HEK293 (cell line): ENCODE measurements at regions not wholly inside any gene's neighbourhood (a gene's known extent, or its start where the extent isn't known, plus 50 kb on each side); places are given as distances from the start of the nearest gene placed in this dataset.

Source experiments
- ZNF292 ChIP-seq: fragments of 450-650 bp; formaldehyde crosslinking; IDR thresholded peaks from 2 replicates; pipeline ENCODE4 v1.5.1; 2016; ENCODE audit warnings: low read depth, missing biosample characterization, missing genetic modification characterization, borderline replicate concordance
- TF ChIP-seq, protein P1 (sequence below): fragments of 450-650 bp; formaldehyde crosslinking; IDR thresholded peaks from 2 replicates; pipeline ENCODE4 v1.5.1; 2016; ENCODE audit warnings: missing biosample characterization, missing genetic modification characterization
- TF ChIP-seq, protein P2 (sequence below): fragments of 450-650 bp; formaldehyde crosslinking; IDR thresholded peaks from 2 replicates; pipeline ENCODE4 v1.5.1; 2016; ENCODE audit warnings: missing biosample characterization, missing genetic modification characterization, borderline replicate concordance
- TF ChIP-seq, protein P3 (sequence below): fragments of 450-650 bp; formaldehyde crosslinking; IDR thresholded peaks from 2 replicates; pipeline ENCODE4 v1.5.1; 2016; ENCODE audit warnings: missing biosample characterization, missing genetic modification characterization

DNA sequence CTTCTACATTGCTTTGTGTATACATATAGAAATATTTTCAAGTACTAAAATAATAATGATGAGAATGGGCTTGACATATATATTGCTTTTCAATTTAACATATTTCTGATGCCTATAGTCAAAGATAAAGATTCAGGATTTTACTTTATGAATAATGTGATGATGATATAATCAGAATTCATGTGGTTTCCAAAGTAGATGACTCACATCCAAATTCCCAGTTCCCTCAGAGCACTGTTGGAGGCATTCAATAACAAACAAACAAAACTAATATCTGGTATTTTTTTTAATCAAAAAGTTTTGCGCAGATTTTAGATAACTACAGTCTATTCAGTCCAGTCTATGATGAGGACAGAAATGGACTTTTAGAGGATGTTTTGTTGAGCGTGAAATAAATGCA, 2094.5 kb upstream of the CELF4 start:
- TF ChIP-seq, protein P1, sequence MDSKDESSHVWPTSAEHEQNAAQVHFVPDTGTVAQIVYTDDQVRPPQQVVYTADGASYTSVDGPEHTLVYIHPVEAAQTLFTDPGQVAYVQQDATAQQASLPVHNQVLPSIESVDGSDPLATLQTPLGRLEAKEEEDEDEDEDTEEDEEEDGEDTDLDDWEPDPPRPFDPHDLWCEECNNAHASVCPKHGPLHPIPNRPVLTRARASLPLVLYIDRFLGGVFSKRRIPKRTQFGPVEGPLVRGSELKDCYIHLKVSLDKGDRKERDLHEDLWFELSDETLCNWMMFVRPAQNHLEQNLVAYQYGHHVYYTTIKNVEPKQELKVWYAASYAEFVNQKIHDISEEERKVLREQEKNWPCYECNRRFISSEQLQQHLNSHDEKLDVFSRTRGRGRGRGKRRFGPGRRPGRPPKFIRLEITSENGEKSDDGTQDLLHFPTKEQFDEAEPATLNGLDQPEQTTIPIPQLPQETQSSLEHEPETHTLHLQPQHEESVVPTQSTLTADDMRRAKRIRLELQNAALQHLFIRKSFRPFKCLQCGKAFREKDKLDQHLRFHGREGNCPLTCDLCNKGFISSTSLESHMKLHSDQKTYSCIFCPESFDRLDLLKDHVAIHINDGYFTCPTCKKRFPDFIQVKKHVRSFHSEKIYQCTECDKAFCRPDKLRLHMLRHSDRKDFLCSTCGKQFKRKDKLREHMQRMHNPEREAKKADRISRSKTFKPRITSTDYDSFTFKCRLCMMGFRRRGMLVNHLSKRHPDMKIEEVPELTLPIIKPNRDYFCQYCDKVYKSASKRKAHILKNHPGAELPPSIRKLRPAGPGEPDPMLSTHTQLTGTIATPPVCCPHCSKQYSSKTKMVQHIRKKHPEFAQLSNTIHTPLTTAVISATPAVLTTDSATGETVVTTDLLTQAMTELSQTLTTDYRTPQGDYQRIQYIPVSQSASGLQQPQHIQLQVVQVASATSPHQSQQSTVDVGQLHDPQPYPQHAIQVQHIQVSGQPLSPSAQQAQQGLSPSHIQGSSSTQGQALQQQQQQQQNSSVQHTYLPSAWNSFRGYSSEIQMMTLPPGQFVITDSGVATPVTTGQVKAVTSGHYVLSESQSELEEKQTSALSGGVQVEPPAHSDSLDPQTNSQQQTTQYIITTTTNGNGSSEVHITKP (tag by site-specific recombination), result no peak
- TF ChIP-seq, protein P2, sequence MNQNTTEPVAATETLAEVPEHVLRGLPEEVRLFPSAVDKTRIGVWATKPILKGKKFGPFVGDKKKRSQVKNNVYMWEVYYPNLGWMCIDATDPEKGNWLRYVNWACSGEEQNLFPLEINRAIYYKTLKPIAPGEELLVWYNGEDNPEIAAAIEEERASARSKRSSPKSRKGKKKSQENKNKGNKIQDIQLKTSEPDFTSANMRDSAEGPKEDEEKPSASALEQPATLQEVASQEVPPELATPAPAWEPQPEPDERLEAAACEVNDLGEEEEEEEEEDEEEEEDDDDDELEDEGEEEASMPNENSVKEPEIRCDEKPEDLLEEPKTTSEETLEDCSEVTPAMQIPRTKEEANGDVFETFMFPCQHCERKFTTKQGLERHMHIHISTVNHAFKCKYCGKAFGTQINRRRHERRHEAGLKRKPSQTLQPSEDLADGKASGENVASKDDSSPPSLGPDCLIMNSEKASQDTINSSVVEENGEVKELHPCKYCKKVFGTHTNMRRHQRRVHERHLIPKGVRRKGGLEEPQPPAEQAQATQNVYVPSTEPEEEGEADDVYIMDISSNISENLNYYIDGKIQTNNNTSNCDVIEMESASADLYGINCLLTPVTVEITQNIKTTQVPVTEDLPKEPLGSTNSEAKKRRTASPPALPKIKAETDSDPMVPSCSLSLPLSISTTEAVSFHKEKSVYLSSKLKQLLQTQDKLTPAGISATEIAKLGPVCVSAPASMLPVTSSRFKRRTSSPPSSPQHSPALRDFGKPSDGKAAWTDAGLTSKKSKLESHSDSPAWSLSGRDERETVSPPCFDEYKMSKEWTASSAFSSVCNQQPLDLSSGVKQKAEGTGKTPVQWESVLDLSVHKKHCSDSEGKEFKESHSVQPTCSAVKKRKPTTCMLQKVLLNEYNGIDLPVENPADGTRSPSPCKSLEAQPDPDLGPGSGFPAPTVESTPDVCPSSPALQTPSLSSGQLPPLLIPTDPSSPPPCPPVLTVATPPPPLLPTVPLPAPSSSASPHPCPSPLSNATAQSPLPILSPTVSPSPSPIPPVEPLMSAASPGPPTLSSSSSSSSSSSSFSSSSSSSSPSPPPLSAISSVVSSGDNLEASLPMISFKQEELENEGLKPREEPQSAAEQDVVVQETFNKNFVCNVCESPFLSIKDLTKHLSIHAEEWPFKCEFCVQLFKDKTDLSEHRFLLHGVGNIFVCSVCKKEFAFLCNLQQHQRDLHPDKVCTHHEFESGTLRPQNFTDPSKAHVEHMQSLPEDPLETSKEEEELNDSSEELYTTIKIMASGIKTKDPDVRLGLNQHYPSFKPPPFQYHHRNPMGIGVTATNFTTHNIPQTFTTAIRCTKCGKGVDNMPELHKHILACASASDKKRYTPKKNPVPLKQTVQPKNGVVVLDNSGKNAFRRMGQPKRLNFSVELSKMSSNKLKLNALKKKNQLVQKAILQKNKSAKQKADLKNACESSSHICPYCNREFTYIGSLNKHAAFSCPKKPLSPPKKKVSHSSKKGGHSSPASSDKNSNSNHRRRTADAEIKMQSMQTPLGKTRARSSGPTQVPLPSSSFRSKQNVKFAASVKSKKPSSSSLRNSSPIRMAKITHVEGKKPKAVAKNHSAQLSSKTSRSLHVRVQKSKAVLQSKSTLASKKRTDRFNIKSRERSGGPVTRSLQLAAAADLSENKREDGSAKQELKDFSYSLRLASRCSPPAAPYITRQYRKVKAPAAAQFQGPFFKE, result no peak
- TF ChIP-seq ZNF292 (tag by site-specific recombination), result no peak
- TF ChIP-seq, protein P3, sequence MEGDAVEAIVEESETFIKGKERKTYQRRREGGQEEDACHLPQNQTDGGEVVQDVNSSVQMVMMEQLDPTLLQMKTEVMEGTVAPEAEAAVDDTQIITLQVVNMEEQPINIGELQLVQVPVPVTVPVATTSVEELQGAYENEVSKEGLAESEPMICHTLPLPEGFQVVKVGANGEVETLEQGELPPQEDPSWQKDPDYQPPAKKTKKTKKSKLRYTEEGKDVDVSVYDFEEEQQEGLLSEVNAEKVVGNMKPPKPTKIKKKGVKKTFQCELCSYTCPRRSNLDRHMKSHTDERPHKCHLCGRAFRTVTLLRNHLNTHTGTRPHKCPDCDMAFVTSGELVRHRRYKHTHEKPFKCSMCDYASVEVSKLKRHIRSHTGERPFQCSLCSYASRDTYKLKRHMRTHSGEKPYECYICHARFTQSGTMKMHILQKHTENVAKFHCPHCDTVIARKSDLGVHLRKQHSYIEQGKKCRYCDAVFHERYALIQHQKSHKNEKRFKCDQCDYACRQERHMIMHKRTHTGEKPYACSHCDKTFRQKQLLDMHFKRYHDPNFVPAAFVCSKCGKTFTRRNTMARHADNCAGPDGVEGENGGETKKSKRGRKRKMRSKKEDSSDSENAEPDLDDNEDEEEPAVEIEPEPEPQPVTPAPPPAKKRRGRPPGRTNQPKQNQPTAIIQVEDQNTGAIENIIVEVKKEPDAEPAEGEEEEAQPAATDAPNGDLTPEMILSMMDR, result no peak
